Brain microvascular endothelial cell (primary cell): ENCODE measurements at regions not wholly inside any gene's neighbourhood (a gene's known extent, or its start where the extent isn't known, plus 50 kb on each side); places are given as distances from the start of the nearest gene placed in this dataset.
"Not testable (repeated sequence)": the region's sequence is repeated elsewhere in the genome, so short reads cannot be mapped to it uniquely, and the experiment has no call there.

Experiments used
- DNase-seq: peaks from one replicate; pipeline ENCODE4 v3.0.0-alpha.2; 2020
- H3K27ac ChIP-seq: fragments of 250-450 bp; sonication (Bioruptor Pico); 2 replicates; pipeline ENCODE4 v1.5.1; 2020; ENCODE audit warnings: mild to moderate bottlenecking, moderate library complexity
- H3K27me3 ChIP-seq: fragments of 250-450 bp; sonication (Bioruptor Pico); replicated peaks from 2 replicates; pipeline ENCODE4 v1.5.1; 2020; ENCODE audit warnings: mild to moderate bottlenecking
- H3K36me3 ChIP-seq: fragments of 250-450 bp; sonication (Bioruptor Pico); replicated peaks from 2 replicates; pipeline ENCODE4 v1.5.1; 2020; ENCODE audit warnings: mild to moderate bottlenecking
- H3K4me3 ChIP-seq: 2 replicates; pipeline ENCODE4 v1.5.1; 2011; ENCODE audit warnings: low read depth, mild to moderate bottlenecking, control low read depth, low read length, moderate library complexity
- in situ Hi-C: cut with HindIII; loops from 2 replicates; pipeline ENCODE4 v1.10.0; 2017; ENCODE audit warnings: low sequenced_read_pairs, low pct_ligation_motif_present
- TF ChIP-seq, protein P1 (sequence below): IDR thresholded peaks from 2 replicates; pipeline ENCODE4 v1.5.1; 2011; ENCODE audit warnings: low read depth, mild to moderate bottlenecking, moderate library complexity, low read length, control low read depth, inconsistent platforms; ENCODE audit errors: missing control alignments

DNA sequence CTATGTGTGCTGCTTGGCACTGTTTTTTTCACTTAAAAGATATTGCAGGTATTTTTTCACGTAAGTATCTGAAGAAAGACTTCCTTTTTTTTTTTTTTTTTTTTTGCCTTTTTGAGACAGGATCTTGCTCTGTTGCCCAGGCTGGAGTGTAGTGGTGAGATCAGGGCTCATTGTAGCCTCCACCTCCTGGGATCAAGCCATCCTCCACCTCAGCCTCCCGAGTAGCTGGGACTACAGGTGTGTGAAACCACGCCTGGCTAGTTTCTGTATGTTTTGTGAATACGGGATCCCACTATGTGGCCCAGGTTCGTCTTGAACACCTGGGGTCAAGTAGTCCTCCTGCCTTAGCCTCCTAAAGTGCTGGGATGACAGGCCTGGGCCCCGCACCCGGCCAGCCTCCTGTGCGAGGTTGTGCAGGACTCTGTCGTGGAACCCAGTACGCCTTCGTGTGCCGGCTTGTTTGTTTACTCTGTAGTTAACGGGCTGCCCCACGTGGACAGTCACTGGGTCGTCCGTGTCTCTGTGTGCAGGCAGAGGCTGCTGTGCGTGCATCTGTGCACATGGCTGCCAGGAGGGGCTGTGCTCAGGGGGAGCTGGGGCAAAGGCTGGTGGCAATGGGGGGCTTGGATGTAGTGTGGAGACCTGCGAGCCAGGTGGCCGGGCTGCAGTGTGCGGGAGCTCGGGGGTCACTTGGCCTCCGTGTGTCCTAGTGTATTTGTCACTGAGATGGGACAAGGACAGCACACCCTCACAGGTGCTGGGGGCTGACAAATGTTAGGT, 179.5 kb downstream of the ADRA2C start:
- in situ Hi-C loops, result no loop called here
- no peak for DNase-seq
- TF ChIP-seq, protein P1, sequence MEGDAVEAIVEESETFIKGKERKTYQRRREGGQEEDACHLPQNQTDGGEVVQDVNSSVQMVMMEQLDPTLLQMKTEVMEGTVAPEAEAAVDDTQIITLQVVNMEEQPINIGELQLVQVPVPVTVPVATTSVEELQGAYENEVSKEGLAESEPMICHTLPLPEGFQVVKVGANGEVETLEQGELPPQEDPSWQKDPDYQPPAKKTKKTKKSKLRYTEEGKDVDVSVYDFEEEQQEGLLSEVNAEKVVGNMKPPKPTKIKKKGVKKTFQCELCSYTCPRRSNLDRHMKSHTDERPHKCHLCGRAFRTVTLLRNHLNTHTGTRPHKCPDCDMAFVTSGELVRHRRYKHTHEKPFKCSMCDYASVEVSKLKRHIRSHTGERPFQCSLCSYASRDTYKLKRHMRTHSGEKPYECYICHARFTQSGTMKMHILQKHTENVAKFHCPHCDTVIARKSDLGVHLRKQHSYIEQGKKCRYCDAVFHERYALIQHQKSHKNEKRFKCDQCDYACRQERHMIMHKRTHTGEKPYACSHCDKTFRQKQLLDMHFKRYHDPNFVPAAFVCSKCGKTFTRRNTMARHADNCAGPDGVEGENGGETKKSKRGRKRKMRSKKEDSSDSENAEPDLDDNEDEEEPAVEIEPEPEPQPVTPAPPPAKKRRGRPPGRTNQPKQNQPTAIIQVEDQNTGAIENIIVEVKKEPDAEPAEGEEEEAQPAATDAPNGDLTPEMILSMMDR, result no peak

DNA sequence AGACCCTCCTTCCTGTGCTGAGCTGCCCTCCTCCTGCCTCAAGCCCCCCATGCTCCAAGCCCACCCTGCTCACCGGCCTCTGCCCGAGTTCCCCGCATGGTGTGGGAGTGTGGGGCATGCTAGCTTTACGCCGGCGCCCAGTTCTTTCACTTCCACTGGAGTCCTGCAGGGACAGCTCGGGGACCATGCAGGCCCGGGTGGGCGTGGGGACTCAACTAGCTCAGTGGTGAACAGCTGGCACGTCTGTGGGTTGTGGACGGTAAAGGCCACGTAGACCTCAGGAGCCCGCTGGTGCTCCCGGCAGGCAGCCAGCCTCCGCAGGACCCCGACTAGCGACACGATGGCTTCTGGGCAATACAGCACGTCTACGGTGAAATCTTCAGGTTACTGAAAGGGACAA, 180.4 kb downstream of the ADRA2C start:
- H3K27ac ChIP-seq, DNase-seq, in situ Hi-C loops, H3K27me3 ChIP-seq, H3K36me3 ChIP-seq, H3K4me3 ChIP-seq: not testable (repeated sequence)

More for the DNA sequence above, 179.5 kb downstream of the ADRA2C start:
- Histone ChIP-seq H3K4me3 (no peak overlapping the region), H3K36me3 (no peaks in the 10 kb centered on the region), H3K27ac (no peak overlapping the region), H3K27me3 (no peaks in the 10 kb centered on the region)

GRCh38 chr4:3947761-3948160, 181.6 kb downstream of the ADRA2C start:
- DNase-seq, H3K36me3 ChIP-seq, H3K4me3 ChIP-seq, H3K27me3 ChIP-seq, in situ Hi-C loops, H3K27ac ChIP-seq: not testable (repeated sequence)

- DNase-seq, result peak; percentile 38
- H3K27me3 ChIP-seq, H3K27ac ChIP-seq, H3K4me3 ChIP-seq, H3K36me3 ChIP-seq, in situ Hi-C loops: not testable (repeated sequence)
Observed at GRCh38 chr4:3948210-3948609, 182.0 kb downstream of the ADRA2C start.

- DNase-seq, result peak; percentile 30
- H3K27ac ChIP-seq, H3K27me3 ChIP-seq, H3K36me3 ChIP-seq, H3K4me3 ChIP-seq, in situ Hi-C loops: not testable (repeated sequence)
- TF ChIP-seq, protein P1, result peak; percentile 60
Observed at GRCh38 chr4:3949916-3950315, 183.7 kb downstream of the ADRA2C start.

DNA sequence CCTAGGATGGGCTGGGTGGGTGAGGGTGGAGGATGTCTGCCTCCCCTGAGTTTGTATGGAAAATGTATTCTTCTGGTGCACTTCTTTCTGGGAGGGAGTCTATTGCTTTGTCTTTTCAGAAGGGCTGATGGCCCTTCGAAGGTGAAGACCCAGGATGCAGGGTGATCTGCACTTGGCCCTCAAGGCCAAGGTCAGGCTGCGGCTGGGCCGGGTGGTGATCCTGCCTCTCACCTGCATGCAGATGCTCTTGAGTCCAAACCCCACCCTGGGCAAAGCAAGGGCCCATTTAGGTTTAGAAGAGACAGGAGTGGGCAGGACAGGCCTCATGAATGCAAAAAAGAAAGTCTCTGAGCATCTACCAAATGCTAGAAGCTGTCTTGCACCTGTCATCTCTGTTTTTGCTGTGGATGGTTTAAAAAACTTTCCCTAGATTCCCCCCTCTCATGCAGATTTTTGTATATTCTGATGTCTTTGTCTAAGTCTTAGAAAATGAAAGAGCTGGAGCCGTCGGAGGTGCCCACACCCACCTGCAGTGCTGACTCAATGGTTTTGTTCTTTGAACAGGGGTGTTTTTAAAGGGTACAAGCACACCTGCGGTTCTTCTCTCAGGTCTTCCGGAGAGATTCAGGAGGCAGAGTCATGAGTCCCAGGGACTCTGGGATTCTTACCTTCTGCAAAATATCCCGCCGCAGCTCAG, 186.4 kb downstream of the ADRA2C start:
- in situ Hi-C loops, H3K27me3 ChIP-seq, DNase-seq, H3K36me3 ChIP-seq, H3K27ac ChIP-seq, H3K4me3 ChIP-seq: not testable (repeated sequence)

- H3K4me3 ChIP-seq, H3K27ac ChIP-seq, in situ Hi-C loops, H3K27me3 ChIP-seq, H3K36me3 ChIP-seq, DNase-seq: not testable (repeated sequence)
Observed at GRCh38 chr4:3953140-3953489, 186.9 kb downstream of the ADRA2C start.

- H3K27ac ChIP-seq, result peak overlapping the region; percentile 93
- H3K27me3 ChIP-seq, H3K36me3 ChIP-seq, in situ Hi-C loops: not testable (repeated sequence)
- DNase-seq, result peak; percentile 97
- H3K4me3 ChIP-seq, result peak overlapping the region; percentile 60
Observed at GRCh38 chr4:3954540-3955320, 188.5 kb downstream of the ADRA2C start.

GRCh38 chr4:3955321-3956164, 189.4 kb downstream of the ADRA2C start:
- H3K36me3 ChIP-seq, in situ Hi-C loops, H3K27me3 ChIP-seq: not testable (repeated sequence)
- peak overlapping the region; percentile 93 for H3K27ac ChIP-seq
- peak; percentile 99 for DNase-seq
- peak overlapping the region; percentile 60 for H3K4me3 ChIP-seq

- DNase-seq, H3K27ac ChIP-seq, H3K27me3 ChIP-seq, H3K36me3 ChIP-seq, in situ Hi-C loops: not testable (repeated sequence)
- H3K4me3 ChIP-seq, result peak overlapping the region; percentile 60
Observed at GRCh38 chr4:3956165-3956867, 190.1 kb downstream of the ADRA2C start.

- in situ Hi-C loops, H3K27ac ChIP-seq, H3K36me3 ChIP-seq, H3K4me3 ChIP-seq, DNase-seq, H3K27me3 ChIP-seq: not testable (repeated sequence)
Observed at GRCh38 chr4:3961091-3961672, 195.0 kb downstream of the ADRA2C start.
